K562 (cell line): ENCODE measurements at regions not wholly inside any gene's neighbourhood (a gene's known extent, or its start where the extent isn't known, plus 50 kb on each side); places are given as distances from the start of the nearest gene placed in this dataset.

Experiments used
- ARHGAP35 ChIP-seq: fragments of 450-650 bp; IDR thresholded peaks from 2 replicates; pipeline ENCODE4 v1.6.1; 2018; ENCODE audit not compliant: partially characterized antibody
- ZNF696 ChIP-seq: fragments of 250-450 bp; sonication (Bioruptor Pico); conservative IDR thresholded peaks from 2 replicates; pipeline ENCODE4 v1.4.0; 2020; ENCODE audit warnings: mild to moderate bottlenecking, moderate library complexity
- TF ChIP-seq, protein P1 (sequence below): fragments of 250-450 bp; sonication (Bioruptor Pico); IDR thresholded peaks from 2 replicates; pipeline ENCODE4 v1.5.0; 2020; ENCODE audit warnings: mild to moderate bottlenecking
- TF ChIP-seq, protein P2 (sequence below), 2 experiments: fragments of 450-650 bp; IDR thresholded peaks; 2 replicates each; pipeline ENCODE4 v1.6.1; 2018; ENCODE audit warnings: mild to moderate bottlenecking in 2 of 2, low read depth in 1 of 2; ENCODE audit not compliant: partially characterized antibody in 2 of 2
- TF ChIP-seq, protein P3 (sequence below): fragments of 250-450 bp; sonication (Bioruptor Pico); IDR thresholded peaks from 2 replicates; pipeline ENCODE4 v1.4.0; 2020

DNA sequence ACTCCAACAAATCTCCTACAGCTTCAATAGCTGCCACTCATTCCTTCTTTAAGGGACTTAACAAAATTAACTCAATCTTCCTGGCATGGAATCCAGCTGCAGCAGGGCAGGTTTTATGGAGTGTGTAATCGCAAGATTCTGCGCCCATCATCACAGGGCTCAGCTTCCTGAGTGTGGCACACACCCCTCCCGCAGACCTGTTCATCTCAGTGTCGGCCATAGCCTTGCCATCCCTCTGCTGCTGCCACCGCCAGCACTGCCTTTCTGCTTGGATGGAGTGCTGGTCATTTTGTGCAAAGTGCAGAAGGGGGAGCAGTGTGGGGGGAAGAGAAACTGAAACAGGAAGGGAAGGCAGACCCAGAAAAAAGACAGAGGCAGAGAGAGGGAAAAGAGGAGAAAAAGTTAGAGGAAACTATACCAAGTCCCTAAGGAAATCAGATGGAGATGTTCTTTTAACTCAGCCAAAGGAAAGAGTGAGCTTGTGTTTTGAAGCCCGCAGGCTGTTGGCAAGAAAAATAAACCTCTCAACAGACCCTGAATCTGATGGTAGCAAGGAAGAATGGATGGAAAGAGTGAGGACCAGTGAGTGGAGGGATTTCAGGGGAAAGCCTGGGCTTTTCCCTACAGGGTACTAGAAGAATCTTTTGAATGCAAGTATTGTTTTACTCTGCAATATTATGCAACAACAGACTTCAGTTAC is 324.2 kb downstream of the SEC16B start (continued):
- TF ChIP-seq, protein P1, sequence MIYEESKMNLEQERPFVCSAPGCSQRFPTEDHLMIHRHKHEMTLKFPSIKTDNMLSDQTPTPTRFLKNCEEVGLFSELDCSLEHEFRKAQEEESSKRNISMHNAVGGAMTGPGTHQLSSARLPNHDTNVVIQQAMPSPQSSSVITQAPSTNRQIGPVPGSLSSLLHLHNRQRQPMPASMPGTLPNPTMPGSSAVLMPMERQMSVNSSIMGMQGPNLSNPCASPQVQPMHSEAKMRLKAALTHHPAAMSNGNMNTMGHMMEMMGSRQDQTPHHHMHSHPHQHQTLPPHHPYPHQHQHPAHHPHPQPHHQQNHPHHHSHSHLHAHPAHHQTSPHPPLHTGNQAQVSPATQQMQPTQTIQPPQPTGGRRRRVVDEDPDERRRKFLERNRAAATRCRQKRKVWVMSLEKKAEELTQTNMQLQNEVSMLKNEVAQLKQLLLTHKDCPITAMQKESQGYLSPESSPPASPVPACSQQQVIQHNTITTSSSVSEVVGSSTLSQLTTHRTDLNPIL (CRISPR knock-in tag), result no peak
- TF ChIP-seq ZNF696 (CRISPR knock-in tag) (no peak), ARHGAP35 (no peak)
- TF ChIP-seq, protein P2, sequence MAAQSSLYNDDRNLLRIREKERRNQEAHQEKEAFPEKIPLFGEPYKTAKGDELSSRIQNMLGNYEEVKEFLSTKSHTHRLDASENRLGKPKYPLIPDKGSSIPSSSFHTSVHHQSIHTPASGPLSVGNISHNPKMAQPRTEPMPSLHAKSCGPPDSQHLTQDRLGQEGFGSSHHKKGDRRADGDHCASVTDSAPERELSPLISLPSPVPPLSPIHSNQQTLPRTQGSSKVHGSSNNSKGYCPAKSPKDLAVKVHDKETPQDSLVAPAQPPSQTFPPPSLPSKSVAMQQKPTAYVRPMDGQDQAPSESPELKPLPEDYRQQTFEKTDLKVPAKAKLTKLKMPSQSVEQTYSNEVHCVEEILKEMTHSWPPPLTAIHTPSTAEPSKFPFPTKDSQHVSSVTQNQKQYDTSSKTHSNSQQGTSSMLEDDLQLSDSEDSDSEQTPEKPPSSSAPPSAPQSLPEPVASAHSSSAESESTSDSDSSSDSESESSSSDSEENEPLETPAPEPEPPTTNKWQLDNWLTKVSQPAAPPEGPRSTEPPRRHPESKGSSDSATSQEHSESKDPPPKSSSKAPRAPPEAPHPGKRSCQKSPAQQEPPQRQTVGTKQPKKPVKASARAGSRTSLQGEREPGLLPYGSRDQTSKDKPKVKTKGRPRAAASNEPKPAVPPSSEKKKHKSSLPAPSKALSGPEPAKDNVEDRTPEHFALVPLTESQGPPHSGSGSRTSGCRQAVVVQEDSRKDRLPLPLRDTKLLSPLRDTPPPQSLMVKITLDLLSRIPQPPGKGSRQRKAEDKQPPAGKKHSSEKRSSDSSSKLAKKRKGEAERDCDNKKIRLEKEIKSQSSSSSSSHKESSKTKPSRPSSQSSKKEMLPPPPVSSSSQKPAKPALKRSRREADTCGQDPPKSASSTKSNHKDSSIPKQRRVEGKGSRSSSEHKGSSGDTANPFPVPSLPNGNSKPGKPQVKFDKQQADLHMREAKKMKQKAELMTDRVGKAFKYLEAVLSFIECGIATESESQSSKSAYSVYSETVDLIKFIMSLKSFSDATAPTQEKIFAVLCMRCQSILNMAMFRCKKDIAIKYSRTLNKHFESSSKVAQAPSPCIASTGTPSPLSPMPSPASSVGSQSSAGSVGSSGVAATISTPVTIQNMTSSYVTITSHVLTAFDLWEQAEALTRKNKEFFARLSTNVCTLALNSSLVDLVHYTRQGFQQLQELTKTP (IDR thresholded peaks at IDR 0.05; ENCODE audit: low read depth in 1 of 2, partially characterized antibody in 2 of 2), result no peak
- TF ChIP-seq, protein P3, sequence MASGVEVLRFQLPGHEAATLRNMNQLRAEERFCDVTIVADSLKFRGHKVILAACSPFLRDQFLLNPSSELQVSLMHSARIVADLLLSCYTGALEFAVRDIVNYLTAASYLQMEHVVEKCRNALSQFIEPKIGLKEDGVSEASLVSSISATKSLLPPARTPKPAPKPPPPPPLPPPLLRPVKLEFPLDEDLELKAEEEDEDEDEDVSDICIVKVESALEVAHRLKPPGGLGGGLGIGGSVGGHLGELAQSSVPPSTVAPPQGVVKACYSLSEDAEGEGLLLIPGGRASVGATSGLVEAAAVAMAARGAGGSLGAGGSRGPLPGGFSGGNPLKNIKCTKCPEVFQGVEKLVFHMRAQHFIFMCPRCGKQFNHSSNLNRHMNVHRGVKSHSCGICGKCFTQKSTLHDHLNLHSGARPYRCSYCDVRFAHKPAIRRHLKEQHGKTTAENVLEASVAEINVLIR (CRISPR knock-in tag), result no peak
